Stimulated activated CD4-positive, alpha-beta T cell treated with anti-CD3 and anti-CD28 coated beads, Interleukin-4, amount 100 ng/mL, for 24 hours (primary cell): ENCODE measurements at regions not wholly inside any gene's neighbourhood (a gene's known extent, or its start where the extent isn't known, plus 50 kb on each side); places are given as distances from the start of the nearest gene placed in this dataset.
"Not testable (repeated sequence)": the region's sequence is repeated elsewhere in the genome, so short reads cannot be mapped to it uniquely, and the experiment has no call there.

Source experiments
- DNase-seq: peaks from one replicate; pipeline ENCODE4 v3.0.0-alpha.2; 2020

DNA sequence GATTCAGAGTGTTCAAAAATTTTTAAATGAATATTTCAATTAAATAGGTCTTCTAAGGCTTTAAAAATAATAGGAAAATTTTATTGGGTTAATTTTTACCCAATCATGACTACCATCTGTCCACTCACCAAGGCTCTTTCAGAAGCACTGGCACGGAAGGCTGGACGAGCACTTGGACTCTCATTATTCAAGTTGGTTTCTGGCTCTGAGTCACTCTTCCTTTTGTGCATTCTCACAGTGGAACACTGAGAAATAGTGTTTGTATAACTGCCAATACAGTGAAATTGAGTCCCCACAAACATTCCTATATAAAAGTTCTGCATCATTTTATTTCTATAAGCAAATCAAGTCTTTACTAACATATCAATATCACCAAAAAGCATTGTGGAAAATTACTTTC lies 1149.0 kb downstream of the EFNA5 start:
- DNase-seq: no peak

DNA sequence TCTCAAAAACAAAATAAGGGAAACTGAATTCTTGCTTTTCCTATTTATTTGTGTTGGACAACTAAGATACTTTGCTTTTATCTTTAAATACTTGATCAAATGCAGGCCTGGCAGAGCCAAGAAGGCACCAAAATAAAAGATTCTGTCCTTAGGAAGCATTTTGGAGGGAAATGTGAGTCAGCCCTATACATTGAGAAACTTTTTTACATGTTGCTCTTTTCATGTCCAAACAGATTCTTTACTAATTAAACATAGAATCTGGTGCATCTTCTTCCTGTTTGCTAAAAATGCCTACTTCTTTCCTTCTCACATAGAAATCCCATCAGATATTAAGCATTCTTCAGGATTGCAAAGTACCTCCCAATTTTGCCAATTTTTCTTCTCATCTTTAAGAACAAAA lies 1160.4 kb downstream of the EFNA5 start:
- DNase-seq: no peak

DNA sequence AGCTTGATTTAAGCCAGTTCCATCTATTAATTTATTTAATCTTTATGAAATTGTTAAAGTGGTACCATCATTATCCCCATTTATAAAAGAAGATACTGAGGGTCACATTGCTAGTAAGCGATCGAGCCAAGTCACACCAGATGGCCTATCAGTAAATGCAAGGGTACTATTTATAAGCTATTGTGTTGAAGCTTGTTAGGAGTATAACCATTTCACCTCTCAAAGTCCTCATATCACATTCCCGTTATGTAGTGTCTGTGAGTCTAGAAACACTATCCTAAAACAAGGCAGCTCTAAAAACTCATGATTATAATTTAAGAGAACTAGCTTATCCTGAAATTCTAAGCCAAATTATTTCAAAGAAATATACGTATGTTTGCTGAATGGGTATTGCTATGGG lies 1161.8 kb downstream of the EFNA5 start:
- no peak for DNase-seq

DNA sequence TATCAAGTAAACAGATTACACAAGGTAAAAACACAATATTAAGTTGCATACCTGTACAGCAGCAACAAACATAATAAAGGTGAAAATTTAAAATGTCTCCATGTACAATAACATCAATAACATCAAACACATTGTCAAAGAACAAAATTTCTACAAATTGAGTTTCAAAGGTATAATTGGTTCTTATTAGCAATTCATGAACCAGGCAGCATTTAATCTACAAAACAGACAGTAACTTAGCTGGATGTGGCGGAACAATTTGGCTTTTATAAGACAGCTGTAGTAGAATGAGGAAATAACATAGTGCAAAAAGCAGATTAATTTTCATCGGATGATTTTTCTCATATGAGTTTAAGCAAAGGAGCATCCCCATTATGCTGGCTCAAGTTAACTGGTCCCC lies 1176.8 kb downstream of the EFNA5 start:
- no peak for DNase-seq

DNA sequence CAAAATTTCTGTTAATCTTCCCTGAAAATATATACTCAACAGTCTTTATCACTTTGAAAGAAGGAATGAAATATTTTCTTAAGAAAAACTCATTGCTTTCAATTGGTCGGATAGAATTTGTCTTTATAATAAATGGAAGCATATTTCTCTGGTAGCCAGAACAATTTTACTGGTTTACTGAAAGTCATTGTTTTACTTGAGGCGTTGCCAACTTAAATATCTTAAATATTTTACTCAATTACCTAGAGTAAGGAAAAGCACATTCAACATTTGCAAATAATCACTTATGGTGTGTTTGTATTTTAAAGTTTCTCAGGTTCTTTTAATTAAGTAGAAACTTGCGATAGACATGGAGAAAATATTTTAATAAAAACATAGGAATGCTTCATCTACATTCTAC lies 1181.7 kb downstream of the EFNA5 start:
- no peak for DNase-seq

DNA sequence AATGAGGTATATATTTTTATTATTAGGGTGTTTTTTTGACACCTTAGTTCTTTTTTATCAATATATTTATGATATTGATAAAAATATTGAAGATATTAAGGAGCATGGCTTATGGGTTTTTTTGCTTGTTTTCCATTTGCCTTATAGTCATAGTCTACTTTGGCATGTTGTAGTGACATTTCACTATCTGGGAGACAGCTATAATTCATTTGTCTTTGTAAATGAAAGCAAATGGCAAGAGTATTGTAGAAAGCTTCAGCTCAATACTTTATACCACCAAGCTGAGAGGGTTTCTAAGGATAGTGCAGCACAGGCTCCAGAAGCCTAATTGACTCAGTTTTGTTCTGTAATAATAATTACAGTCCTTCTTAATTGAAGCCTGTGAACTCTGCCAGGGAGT lies 1182.3 kb downstream of the EFNA5 start:
- no peak for DNase-seq

DNA sequence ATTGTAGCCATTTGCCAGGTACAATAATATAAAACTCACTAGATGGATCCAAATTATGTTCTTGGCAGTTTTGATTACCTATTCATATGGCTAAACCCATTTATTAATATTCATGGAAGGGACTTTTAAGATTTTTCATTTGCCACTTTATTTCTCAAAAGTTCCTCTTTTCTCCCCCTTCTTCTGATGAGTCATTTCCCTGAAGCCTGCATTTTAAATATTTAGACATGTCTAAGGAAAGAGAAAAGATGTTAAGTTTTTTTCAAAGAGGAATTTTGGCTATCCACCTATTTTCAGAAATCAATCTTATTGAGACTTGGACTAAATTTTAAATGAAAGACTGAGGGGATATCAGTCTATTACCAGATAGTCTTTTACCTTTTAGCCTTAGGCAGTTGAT lies 1189.4 kb downstream of the EFNA5 start:
- no peak for DNase-seq

DNA sequence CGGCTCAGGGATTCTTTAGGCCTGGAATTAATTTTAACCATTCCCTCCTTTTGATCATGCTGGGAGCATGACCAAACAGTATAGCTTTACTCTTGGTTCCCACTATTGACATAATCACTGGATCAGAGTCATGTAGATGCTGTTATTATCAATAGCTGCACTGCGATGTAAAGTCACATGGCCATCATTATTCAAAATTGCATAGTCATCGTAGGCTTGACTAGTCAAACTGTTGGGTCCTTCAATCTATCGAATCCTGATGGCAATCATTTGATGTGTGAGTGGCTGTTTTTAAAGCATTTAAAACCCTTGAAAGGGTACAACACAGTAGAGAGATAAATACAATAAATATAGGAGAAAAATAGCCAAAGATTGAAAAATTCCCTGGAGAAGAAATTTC lies 1194.1 kb downstream of the EFNA5 start:
- no peak for DNase-seq

DNA sequence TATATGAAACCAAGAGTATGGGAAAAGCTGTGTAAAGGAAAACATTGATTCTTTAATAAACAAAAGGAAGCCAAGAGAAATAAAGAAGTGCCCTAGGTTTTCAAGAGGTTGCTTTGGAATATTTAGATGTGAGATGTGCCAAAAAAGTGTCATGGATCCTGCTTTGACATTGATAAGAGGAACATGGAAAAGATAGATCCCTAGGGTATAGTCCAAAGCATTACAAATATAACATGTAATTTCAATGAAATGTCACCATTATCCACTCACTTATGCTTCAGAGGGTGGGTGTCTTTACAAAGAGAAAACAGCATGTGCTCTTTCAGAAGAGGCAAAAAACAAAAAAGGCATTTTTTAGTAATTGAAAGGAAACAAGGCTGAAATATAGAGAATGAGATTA lies 1196.7 kb downstream of the EFNA5 start:
- no peak for DNase-seq

DNA sequence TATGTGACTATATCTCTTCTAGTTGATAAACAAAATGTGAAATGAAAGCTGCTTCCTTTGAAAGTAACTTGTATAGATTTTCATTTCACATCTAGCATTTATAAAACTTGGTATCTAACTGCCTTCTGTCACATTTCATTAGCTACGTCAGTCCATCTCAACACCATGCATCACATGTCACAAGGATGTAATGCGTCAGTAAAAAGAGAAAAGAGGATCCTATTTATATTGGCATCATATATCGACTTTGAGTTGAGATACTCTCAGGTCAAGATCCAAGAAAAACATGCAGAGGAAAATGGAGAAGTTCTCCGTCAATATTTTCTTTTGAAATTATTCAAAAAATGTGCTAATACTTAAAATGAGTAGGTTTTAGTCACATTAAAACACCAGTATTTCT lies 1211.2 kb downstream of the EFNA5 start:
- no peak for DNase-seq

DNA sequence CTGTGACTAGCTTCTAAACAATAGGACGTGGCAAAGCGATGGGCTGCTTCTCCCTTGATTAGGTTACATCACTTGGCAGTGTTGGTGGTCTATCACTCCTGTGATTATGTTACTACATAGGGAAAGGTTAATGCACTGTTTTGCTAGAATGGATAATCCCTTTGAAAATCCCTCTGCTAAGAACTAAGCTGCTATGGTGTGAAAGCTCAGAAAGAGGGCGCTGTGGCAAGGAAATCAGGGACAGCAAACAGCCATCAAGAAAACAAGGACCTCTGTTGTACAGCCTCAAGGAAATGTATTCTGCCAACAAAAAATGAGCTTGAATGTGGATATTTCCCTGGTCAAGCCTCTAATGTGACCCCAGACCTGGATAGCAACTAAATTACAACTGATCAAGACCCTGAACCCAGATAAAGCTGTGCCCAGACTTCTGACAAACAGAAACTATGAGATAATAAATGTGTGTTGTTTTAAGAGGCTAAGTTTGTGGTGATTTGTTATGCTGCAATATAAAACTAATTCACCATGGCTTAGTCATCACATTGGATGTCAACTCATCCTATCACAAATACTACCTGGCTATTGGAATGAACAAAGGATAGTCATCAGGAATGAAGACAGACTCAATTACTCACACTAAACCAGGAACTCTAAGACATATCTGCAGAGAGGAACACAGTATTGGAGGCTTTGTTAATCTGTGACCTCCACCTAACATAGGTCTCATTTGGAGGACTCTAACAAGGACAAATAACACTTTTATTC lies 1215.9 kb downstream of the EFNA5 start:
- no peak for DNase-seq

DNA sequence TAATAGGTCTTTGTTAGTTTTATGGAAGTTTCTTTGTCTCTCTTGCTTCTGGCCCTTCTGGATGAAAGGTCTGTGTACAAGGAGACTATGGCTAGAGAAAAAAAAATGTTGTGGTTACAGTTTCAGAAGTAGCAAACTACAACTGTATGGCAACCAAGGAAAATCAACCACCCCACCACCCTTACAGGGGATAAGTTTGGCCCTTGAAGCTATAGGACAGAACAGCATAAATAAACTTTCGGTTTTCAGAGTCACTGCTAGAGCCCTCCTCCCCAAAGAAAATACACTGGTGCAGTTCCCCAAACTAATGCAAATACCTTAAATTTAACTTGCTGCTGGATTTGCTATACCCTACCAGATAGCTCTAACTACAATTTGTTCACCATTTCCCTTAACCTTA lies 1216.7 kb downstream of the EFNA5 start:
- DNase-seq: no peak

DNA sequence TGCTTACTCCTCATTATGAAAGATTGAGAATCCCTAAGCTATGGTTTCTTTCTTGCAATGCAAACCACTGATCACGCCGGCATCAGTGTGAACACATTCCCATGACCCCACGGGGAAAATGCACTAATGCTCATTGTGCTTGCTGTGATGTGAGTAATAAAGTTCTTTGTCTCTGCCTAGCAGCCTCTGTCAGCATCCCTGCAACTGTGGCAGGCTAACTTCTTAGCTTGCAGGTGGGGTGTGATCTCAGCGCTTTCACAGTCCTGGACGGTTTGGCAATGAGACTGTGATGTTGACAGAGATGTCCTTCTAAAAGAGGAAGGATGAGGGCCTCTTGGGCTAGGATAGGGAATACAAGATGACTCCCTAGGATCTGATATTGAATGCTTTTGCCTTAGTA lies 1218.7 kb downstream of the EFNA5 start:
- DNase-seq: no peak

DNA sequence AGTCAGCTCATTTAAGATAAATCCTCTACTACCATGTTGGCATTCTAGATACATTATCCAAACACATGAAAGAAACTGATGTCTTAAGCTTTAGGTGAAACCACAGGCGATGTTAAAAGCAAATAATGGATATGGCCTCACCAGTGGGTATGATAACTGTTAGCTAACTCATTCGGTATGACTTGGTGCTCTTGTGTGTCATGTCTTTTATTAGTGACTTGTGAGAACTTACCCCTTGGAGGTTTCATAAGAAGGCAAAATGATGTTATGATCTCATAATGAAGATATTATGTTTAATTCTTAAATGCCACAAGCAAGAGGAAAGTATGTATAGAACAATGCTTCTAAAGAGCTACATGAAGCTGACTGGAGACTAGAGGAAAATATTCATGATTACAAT lies 1227.0 kb downstream of the EFNA5 start:
- no peak for DNase-seq

DNA sequence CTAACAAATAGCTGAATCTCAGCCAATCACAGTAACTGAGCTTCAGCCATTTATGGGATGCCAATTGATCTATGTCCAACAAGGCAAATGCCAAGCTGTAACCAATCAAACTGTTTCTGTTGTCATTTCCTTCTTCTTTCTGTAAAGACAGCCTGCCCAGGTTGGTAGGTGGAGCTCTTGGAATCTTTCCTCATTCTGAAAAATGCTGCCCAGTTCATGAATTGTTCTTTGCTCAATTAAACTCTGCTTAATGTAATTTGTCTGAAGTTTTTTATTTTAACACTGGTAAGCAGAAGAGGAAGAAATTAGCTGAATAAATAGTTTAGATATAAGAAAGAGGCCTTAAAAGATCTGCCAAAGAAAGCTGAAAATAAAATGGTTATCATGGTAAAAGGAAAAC lies 1235.6 kb downstream of the EFNA5 start:
- DNase-seq: no peak

DNA sequence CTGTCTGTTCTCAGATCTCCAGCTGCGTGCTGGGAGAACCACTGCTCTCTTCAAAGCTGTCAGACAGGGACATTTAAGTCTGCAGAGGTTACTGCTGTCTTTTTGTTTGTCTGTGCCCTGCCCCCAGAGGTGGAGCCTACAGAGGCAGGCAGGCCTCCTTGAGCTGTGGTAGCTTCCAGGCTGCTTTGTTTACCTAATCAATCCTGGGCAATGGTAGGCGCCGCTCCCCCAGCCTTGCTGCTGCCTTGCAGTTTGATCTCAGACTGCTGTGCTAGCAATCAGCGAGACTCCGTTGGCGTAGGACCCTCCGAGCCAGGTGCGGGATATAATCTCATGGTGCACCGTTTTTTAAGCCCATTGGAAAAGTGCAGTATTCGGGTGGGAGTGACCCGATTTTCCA lies 1240.0 kb downstream of the EFNA5 start:
- DNase-seq: not testable (repeated sequence)

DNA sequence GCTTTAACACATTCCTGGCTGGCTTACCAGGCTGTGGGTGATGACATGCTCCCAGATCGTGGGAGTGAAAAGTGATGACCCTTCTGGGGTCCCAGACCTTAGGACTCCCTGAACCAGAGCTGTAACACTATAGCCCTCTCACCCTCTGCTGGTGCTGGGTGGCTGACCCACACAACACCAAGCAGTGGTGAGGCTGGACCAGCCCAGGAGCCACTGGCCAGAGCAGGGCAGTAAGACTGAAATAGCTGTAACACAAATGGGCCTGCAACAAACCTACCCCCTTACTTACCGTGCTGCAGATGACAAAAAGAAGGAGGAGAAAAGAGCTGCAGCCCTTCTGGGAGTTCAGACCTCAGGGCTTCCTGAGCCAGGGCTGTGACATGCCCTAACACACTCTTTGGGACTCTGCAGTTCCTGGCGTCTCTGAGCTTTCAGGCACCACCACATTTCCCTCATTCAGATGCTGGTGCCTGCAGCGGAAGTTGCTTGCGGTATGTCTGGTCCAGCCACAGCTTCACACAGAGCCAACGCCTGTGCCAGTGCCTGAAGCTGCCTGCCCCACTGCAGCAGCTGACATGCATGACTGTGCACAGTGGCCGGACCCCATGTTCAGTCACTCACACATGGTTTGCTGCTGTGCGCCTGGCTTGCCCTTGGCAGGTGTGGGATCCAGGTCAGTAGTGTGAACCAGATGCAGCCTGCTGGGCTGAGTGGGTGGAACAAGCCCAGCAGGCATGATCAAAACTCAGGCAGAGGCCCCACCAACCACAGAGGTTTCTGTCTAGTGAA lies 1247.4 kb downstream of the EFNA5 start:
- DNase-seq: no peak

DNA sequence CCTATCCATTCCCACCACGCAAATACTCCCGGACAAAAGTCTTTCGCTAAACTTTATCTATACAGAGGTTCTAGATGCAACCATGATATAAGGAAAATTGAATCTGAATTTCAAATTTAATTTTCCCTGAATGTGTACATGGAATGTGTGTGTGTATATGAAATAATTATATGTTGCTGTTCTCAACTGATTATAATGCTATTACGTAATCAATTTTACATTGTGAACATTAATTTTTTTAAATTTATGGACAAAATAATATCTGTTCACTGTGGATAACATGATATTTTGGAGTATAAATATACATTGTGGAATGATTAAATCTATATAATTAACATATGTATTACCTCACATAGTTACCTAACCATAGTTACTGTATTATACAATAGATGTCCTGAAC lies 1250.6 kb downstream of the EFNA5 start:
- no peak for DNase-seq

DNA sequence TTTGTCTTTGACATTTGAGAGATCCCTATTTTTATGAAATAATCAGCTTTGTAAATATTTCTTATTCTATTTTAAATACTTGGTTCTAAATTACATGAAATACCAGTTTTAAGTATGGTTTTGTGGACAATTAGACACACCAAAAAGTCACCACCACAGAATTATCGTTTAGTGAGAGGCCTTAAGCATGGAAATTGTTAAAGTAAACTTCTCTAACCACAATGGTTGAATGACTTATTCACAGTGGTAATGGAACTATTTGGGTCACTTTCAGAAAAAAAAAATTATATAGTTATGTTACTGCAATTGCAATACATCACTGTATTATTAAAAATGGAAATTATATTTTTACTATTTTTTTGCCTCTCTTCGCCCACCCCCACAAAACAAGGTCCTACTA lies 1252.5 kb downstream of the EFNA5 start:
- DNase-seq: no peak

DNA sequence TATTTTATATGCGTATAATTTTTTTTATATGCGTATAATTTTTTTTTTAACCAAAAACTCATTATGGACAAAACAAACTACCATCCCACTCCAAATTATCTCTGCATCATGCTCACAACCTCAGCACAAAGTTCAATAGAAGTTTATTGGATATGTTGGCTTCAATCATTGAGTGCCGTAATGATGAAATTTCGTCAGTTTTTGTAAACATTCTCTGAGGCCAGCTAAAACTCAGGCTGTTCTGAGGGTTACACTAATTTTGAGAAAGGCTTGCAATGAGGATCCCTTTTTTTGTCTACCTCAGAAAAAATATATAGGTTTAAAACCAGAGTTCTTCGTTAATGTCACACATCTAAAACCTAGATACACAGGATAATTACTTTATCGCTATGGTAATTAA lies 1253.2 kb downstream of the EFNA5 start:
- no peak for DNase-seq

DNA sequence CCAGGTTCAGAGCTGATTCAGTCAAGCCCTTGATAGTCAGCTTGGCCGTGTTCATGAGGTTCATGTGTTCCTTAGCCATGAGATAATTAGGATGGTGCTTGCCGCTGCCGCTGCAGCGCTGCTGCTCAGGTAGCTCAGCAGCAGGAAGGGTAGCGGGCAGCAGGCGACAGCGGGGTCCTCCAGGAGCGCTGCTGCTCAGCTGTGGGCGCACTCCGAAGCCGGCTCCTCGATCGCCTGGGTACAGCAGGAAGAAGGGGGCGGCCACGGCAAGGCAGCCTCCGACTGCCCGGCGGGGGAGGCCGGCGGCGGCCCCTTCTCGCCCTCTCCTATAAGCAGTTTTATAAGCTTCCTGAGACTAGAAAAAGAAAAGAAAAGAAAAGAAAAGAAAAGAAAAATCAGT lies 1253.6 kb downstream of the EFNA5 start:
- no peak for DNase-seq

DNA sequence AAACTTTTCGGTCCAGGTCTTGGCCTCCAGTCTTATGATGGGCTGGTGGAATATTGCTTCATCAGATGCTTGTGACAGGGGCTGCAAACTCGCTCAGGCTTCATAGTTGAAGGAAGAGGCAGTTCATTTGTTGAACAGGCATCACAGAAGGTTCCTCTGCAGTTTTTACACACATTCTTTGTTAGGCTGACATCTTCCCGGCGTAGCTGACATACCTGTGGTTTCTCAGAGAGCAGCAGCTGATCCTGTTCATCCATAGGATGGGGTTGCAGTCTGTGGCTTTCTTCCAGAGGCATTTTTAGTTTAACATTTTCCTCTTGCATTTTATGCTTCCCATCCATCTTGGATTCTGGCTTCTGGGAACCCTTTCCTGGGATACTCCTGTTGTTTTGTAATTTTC lies 1255.2 kb downstream of the EFNA5 start:
- DNase-seq: no peak

DNA sequence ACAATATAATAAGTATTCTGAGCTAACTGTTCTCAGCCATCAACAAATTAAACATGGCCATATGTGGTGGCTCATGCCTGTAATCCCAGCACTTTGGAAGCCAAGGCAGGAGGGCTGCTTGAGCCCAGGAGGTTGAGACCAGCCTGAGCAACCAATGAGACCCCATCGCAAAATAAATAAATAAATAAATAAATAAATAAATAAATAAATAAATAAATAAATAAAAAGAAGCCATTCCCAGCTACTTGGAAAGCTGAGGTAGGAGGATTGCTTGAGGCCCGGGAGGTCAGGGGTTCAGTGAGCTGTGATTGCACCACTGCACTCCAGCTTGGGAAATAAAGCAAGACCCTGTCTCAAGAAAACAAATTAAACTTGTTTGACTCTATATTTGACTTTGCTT lies 1256.4 kb downstream of the EFNA5 start:
- DNase-seq: no peak

DNA sequence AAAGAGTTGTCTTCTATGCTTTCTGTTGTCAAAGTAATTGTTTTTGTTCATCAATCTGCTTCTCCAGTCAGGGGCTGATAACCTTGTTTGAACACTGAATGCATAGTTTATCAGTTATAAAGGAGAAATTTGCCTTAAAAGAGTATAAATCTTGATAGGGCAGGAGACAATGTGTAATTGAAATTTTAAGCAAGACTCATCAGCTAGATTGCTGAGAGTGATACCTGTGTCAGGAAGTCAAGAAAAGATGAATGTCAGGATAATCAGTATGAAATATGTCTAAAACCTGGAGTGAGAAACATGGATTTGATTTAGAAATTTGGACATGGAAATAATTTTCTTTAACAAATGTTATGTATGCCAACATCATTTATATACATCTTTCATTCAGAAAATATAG lies 1258.1 kb downstream of the EFNA5 start:
- no peak for DNase-seq

DNA sequence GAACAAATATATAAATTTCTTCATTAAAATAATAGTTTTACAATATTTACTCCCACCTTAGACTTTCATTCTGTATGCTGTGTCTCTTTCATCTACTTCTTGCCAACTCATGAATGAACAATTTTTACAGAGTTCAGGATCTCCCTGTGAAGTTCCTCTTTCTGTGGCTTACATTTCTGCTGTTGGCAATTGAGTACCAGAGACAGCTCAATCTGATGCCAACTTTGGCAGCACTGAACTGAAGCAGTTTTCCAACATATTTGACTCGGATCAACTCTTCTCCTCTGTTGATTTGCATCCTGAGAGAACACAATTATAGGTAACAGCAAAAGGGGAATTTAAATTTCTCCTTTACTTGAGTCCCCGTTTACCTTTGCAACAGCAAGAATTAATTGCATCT lies 1262.2 kb downstream of the EFNA5 start:
- DNase-seq: no peak
